AG04450 (cell line): ENCODE measurements at regions not wholly inside any gene's neighbourhood (a gene's known extent, or its start where the extent isn't known, plus 50 kb on each side); places are given as distances from the start of the nearest gene placed in this dataset.
"Not testable (repeated sequence)": the region's sequence is repeated elsewhere in the genome, so short reads cannot be mapped to it uniquely, and the experiment has no call there.

Experiments
- CTCF ChIA-PET: fragments of 300-600, 350-600 bp; formaldehyde crosslinking; extraction: SDS; loops from one replicate; lab custom pipeline; 2022; ENCODE audit warnings: antibody characterized with exemption, inconsistent platforms; lab: Charles Lee
- POLR2A ChIA-PET: fragments of 350-600 bp; formaldehyde crosslinking; extraction: SDS; loops from one replicate; lab custom pipeline; 2021; ENCODE audit warnings: antibody characterized with exemption, inconsistent platforms; lab: Yijun Ruan, JAX
- DNase-seq: peaks from one replicate; pipeline ENCODE4 v3.0.0-alpha.2; 2011; ENCODE audit warnings: low read depth, low spot score
- H3K27ac ChIP-seq: one replicate; pipeline ENCODE4 v1.5.1; 2012; ENCODE audit warnings: low read depth, low read length, control low read depth
- H3K27me3 ChIP-seq: one replicate; pipeline ENCODE4 v1.6.0; 2012; ENCODE audit warnings: low read length; ENCODE audit not compliant: control insufficient read depth, insufficient read depth
- H3K4me3 ChIP-seq: 2 replicates; pipeline ENCODE4 v1.5.1; 2011; ENCODE audit warnings: mild to moderate bottlenecking, low read depth, low read length, control low read depth
- H3K9me3 ChIP-seq: 2 replicates; pipeline ENCODE4 v1.5.1; 2012; ENCODE audit warnings: low read length; ENCODE audit not compliant: control insufficient read depth, insufficient read depth
- TF ChIP-seq, protein P1 (sequence below): IDR thresholded peaks from 2 replicates; pipeline ENCODE4 v1.5.1; 2011; ENCODE audit warnings: low read depth, low read length, control low read depth, inconsistent platforms

- ChIA-PET POLR2A (no interaction called here), CTCF (no interaction called here)
- TF ChIP-seq, protein P1, sequence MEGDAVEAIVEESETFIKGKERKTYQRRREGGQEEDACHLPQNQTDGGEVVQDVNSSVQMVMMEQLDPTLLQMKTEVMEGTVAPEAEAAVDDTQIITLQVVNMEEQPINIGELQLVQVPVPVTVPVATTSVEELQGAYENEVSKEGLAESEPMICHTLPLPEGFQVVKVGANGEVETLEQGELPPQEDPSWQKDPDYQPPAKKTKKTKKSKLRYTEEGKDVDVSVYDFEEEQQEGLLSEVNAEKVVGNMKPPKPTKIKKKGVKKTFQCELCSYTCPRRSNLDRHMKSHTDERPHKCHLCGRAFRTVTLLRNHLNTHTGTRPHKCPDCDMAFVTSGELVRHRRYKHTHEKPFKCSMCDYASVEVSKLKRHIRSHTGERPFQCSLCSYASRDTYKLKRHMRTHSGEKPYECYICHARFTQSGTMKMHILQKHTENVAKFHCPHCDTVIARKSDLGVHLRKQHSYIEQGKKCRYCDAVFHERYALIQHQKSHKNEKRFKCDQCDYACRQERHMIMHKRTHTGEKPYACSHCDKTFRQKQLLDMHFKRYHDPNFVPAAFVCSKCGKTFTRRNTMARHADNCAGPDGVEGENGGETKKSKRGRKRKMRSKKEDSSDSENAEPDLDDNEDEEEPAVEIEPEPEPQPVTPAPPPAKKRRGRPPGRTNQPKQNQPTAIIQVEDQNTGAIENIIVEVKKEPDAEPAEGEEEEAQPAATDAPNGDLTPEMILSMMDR: no peak
- H3K9me3 ChIP-seq: no peaks in the 10 kb centered on the region
- no peaks in the 10 kb centered on the region for H3K27me3 ChIP-seq
- H3K27ac ChIP-seq: no peak overlapping the region
- no peak overlapping the region for H3K4me3 ChIP-seq
- no peak for DNase-seq
Observed at GRCh38 chr6:81594501-81594900, 158.0 kb downstream of the TENT5A start.

- Histone ChIP-seq H3K9me3 (no peaks in the 10 kb centered on the region), H3K27ac (no peak overlapping the region), H3K27me3 (no peaks in the 10 kb centered on the region), H3K4me3 (no peak overlapping the region)
- ChIA-PET POLR2A (no interaction called here), CTCF (no interaction called here)
- TF ChIP-seq, protein P1: no peak
- DNase-seq: no peak
Observed at GRCh38 chr6:81590314-81590691, 162.2 kb downstream of the TENT5A start.

- TF ChIP-seq, protein P1: no peak
- no peaks in the 10 kb centered on the region for H3K27me3 ChIP-seq
- no peak overlapping the region for H3K27ac ChIP-seq
- no peak for DNase-seq
- H3K9me3 ChIP-seq: no peaks in the 10 kb centered on the region
- ChIA-PET POLR2A (no interaction called here), CTCF (no interaction called here)
- no peak overlapping the region for H3K4me3 ChIP-seq
Observed at GRCh38 chr6:81589465-81590313, 162.8 kb downstream of the TENT5A start.

DNA sequence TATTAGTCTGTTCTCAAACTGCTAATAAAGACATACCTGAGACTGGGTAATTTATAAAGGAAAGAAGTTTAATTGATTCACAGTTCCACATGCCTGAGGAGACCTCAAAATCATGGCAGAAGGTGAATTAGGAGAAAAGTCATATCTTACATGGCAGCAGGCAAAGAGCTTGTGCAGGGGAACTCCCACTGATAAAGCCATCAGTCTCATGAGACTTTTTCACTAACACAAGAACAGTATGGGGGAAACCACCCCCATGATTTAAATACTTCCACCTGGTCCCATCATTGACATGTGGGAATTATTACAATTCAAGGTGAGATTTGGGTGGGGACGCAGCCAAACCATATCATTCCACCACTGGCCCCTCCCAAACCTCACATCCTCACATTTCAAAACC lies 166.8 kb downstream of the TENT5A start:
- POLR2A ChIA-PET, H3K9me3 ChIP-seq, H3K27ac ChIP-seq, DNase-seq, CTCF ChIA-PET, H3K27me3 ChIP-seq, H3K4me3 ChIP-seq: not testable (repeated sequence)

- DNase-seq, H3K9me3 ChIP-seq, H3K4me3 ChIP-seq, POLR2A ChIA-PET, CTCF ChIA-PET, H3K27ac ChIP-seq, H3K27me3 ChIP-seq: not testable (repeated sequence)
Observed at GRCh38 chr6:81584156-81584555, 168.3 kb downstream of the TENT5A start.

DNA sequence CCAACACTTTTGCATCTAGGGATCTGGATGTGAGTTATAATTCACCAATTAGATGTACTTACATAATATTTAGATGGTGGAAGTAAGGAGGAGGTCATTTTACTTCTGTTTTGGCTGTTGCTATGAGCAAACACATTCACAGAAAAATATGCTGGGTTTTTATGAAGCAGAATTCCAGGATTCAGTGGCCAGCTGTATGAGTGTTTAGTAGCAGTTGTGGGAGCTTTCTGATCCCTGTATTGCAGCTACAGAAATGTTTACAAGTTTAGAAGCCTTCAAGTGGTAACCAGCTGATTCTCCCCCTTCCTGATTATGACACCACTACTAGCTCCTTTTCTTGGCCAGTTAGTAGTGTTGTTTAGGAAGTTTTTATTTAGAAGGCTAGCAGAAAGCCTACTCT lies 177.0 kb downstream of the TENT5A start:
- TF ChIP-seq, protein P1: no peak
- H3K9me3 ChIP-seq: no peaks in the 10 kb centered on the region
- no peaks in the 10 kb centered on the region for H3K27me3 ChIP-seq
- CTCF ChIA-PET: no interaction called here
- POLR2A ChIA-PET: no interaction called here
- no peak overlapping the region for H3K4me3 ChIP-seq
- DNase-seq: no peak
- H3K27ac ChIP-seq: no peak overlapping the region
